GM23338 (cell line): ENCODE measurements at regions not wholly inside any gene's neighbourhood (a gene's known extent, or its start where the extent isn't known, plus 50 kb on each side); places are given as distances from the start of the nearest gene placed in this dataset.

ENCODE experiments used
- ATAC-seq: fragments of 200-7000 bp; cut with Tn5 transposase; 3 replicates; pipeline ENCODE4 v1.9.1; 2020
- DNase-seq: peaks from one replicate; pipeline ENCODE4 v3.0.0-alpha.2; 2015; ENCODE audit warnings: low spot score
- H2AFZ ChIP-seq: fragments of 200-600 bp; sonication (generic); 2 replicates; pipeline ENCODE4 v1.8.0; 2016; ENCODE audit warnings: antibody characterized with exemption, mild to moderate bottlenecking, moderate library complexity
- H3F3A ChIP-seq: fragments of 200-600 bp; sonication (generic); replicated peaks from 2 replicates; pipeline ENCODE4 v1.8.0; 2017; ENCODE audit warnings: antibody characterized with exemption, mixed run types, low read depth
- H3K27ac ChIP-seq: fragments of 200-600 bp; sonication (generic); 2 replicates; pipeline ENCODE4 v1.6.1; 2016; ENCODE audit warnings: low read depth
- H3K27me3 ChIP-seq: fragments of 200-600 bp; sonication (generic); 2 replicates; pipeline ENCODE4 v1.8.0; 2016; ENCODE audit warnings: mild to moderate bottlenecking, mixed run types, moderate library complexity; ENCODE audit not compliant: insufficient read depth
- H3K36me3 ChIP-seq: fragments of 200-600 bp; sonication (generic); 2 replicates; pipeline ENCODE4 v1.8.0; 2016; ENCODE audit warnings: mild to moderate bottlenecking; ENCODE audit not compliant: insufficient read depth
- H3K4me1 ChIP-seq: fragments of 200-600 bp; sonication (generic); 2 replicates; pipeline ENCODE4 v1.8.0; 2016; ENCODE audit warnings: mild to moderate bottlenecking, moderate library complexity; ENCODE audit not compliant: insufficient read depth
- H3K4me2 ChIP-seq: fragments of 200-600 bp; sonication (generic); 2 replicates; pipeline ENCODE4 v1.7.1; 2017; ENCODE audit warnings: mixed run types
- H3K4me3 ChIP-seq: fragments of 200-600 bp; sonication (generic); 2 replicates; pipeline ENCODE4 v1.6.1; 2016; ENCODE audit warnings: mixed run types
- H3K79me2 ChIP-seq: fragments of 200-600 bp; sonication (generic); replicated peaks from 2 replicates; pipeline ENCODE4 v1.8.0; 2017; ENCODE audit warnings: mild to moderate bottlenecking; ENCODE audit not compliant: insufficient read depth
- H3K9me2 ChIP-seq: fragments of 200-600 bp; sonication (generic); 2 replicates; pipeline ENCODE4 v1.8.0; 2017; ENCODE audit not compliant: insufficient read depth
- H4K20me1 ChIP-seq: fragments of 200-600 bp; sonication (generic); replicated peaks from 2 replicates; pipeline ENCODE4 v1.8.0; 2017; ENCODE audit warnings: mild to moderate bottlenecking; ENCODE audit not compliant: insufficient read depth
- H3K27ac Mint-ChIP-seq: 2 replicates; pipeline ENCODE4 v1.8.0; 2020; ENCODE audit warnings: inconsistent platforms, mild to moderate bottlenecking, moderate library complexity, mixed read lengths
- H3K27me3 Mint-ChIP-seq: 3 replicates; pipeline ENCODE4 v1.8.0; 2022; ENCODE audit warnings: low read depth, mild to moderate bottlenecking, moderate library complexity, mixed read lengths, inconsistent platforms; ENCODE audit not compliant: insufficient read depth, poor library complexity
- H3K36me3 Mint-ChIP-seq: 3 replicates; pipeline ENCODE4 v1.8.0; 2021; ENCODE audit warnings: low read depth, mild to moderate bottlenecking, inconsistent platforms, moderate library complexity, mixed read lengths
- H3K4me1 Mint-ChIP-seq: 3 replicates; pipeline ENCODE4 v1.8.0; 2020; ENCODE audit warnings: mild to moderate bottlenecking, inconsistent platforms, mixed read lengths
- H3K4me3 Mint-ChIP-seq: 3 replicates; pipeline ENCODE4 v1.8.0; 2021; ENCODE audit warnings: moderate library complexity, mild to moderate bottlenecking, inconsistent platforms, mixed read lengths
- H3K9me3 Mint-ChIP-seq: 3 replicates; pipeline ENCODE4 v1.8.0; 2020; ENCODE audit warnings: moderate library complexity, mild to moderate bottlenecking, inconsistent platforms, mixed read lengths
- CREB1 ChIP-seq: fragments of 250-450 bp; sonication (Bioruptor Pico); IDR thresholded peaks from 2 replicates; pipeline ENCODE4 v1.5.0; 2020; ENCODE audit warnings: low read depth, mild to moderate bottlenecking, moderate library complexity
- EZH2 ChIP-seq: fragments of 200-600 bp; sonication (generic); IDR thresholded peaks from one replicate; pipeline ENCODE4 v1.8.0; 2017; ENCODE audit warnings: antibody characterized with exemption, mild to moderate bottlenecking, low read depth; ENCODE audit not compliant: unreplicated experiment
- EZH2phosphoT487 ChIP-seq: fragments of 200-600 bp; sonication (generic); IDR thresholded peaks from one replicate; pipeline ENCODE4 v1.8.1; 2018; ENCODE audit warnings: antibody characterized with exemption; ENCODE audit not compliant: unreplicated experiment
- NANOG ChIP-seq: IDR thresholded peaks from 2 replicates; pipeline ENCODE4 v1.6.1; 2016; ENCODE audit warnings: antibody characterized with exemption, borderline replicate concordance
- POLR2AphosphoS5 ChIP-seq: IDR thresholded peaks from 2 replicates; pipeline ENCODE4 v1.6.1; 2016; ENCODE audit warnings: antibody characterized with exemption, low read depth
- STAT1 ChIP-seq: IDR thresholded peaks from one replicate; pipeline ENCODE4 v1.6.1; 2016; ENCODE audit warnings: antibody characterized with exemption; ENCODE audit not compliant: unreplicated experiment
- ZNF114 ChIP-seq: fragments of 250-450 bp; sonication (Bioruptor Pico); IDR thresholded peaks from 2 replicates; pipeline ENCODE4 v1.5.0; 2020; ENCODE audit warnings: mild to moderate bottlenecking, moderate library complexity
- ZNF331 ChIP-seq: fragments of 250-450 bp; sonication (Bioruptor Pico); IDR thresholded peaks from 2 replicates; pipeline ENCODE4 v1.5.0; 2020; ENCODE audit warnings: low read depth, mild to moderate bottlenecking, moderate library complexity
- TF ChIP-seq, protein P1 (sequence below): IDR thresholded peaks from one replicate; pipeline ENCODE4 v1.6.1; 2018; ENCODE audit warnings: antibody characterized with exemption; ENCODE audit not compliant: unreplicated experiment
- TF ChIP-seq, protein P2 (sequence below): fragments of 250-450 bp; sonication (Bioruptor Pico); IDR thresholded peaks from 2 replicates; pipeline ENCODE4 v1.5.0; 2020; ENCODE audit warnings: mild to moderate bottlenecking, moderate library complexity

DNA sequence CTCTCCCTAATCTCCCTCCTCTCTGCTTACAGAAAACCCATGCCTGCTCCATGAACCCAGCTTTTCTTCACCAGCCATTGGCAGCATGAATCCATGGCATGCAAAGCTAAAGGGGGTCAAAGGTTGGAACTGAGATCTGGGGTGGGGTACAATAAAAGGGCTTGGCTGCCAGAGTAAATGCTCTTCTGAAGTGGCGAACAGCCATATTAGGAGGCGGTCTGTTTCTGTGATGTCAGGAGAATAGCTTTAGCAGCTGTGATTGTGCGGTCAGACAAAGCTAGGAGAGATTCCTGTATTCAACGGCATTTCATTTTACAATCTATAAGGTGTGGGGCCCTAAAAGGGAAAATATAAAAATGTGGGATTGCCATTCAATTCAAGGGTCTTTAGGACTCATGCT, 71.7 kb upstream of the TMPRSS2 start (continued):
- TF ChIP-seq, protein P1, sequence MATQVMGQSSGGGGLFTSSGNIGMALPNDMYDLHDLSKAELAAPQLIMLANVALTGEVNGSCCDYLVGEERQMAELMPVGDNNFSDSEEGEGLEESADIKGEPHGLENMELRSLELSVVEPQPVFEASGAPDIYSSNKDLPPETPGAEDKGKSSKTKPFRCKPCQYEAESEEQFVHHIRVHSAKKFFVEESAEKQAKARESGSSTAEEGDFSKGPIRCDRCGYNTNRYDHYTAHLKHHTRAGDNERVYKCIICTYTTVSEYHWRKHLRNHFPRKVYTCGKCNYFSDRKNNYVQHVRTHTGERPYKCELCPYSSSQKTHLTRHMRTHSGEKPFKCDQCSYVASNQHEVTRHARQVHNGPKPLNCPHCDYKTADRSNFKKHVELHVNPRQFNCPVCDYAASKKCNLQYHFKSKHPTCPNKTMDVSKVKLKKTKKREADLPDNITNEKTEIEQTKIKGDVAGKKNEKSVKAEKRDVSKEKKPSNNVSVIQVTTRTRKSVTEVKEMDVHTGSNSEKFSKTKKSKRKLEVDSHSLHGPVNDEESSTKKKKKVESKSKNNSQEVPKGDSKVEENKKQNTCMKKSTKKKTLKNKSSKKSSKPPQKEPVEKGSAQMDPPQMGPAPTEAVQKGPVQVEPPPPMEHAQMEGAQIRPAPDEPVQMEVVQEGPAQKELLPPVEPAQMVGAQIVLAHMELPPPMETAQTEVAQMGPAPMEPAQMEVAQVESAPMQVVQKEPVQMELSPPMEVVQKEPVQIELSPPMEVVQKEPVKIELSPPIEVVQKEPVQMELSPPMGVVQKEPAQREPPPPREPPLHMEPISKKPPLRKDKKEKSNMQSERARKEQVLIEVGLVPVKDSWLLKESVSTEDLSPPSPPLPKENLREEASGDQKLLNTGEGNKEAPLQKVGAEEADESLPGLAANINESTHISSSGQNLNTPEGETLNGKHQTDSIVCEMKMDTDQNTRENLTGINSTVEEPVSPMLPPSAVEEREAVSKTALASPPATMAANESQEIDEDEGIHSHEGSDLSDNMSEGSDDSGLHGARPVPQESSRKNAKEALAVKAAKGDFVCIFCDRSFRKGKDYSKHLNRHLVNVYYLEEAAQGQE, result no peak

- Histone ChIP-seq H3K9me2 (no peaks in the 10 kb centered on the region), H3F3A (no peaks in the 10 kb centered on the region), H3K27ac (no peak overlapping the region), H3K4me3 (no peak overlapping the region), H3K36me3 (no peaks in the 10 kb centered on the region), H3K4me1 (no peaks in the 10 kb centered on the region), H4K20me1 (no peaks in the 10 kb centered on the region), H3K27me3 (no peaks in the 10 kb centered on the region), H3K4me2 (no peak overlapping the region), H3K79me2 (no peaks in the 10 kb centered on the region), H2AFZ (no peak overlapping the region)
- Mint-ChIP-seq H3K9me3 (peaks cover 45% of the 10 kb centered on the region), H3K27me3 (peaks cover under 1% of the 10 kb centered on the region), H3K27ac (no peak overlapping the region), H3K4me3 (no peak overlapping the region), H3K36me3 (0 out of 3 replicates have a peak, but pooled peaks cover 3% of the 10 kb centered on the region), H3K4me1 (peaks cover 3% of the 10 kb centered on the region)
- DNase-seq (no peak), ATAC-seq (no peak)
- TF ChIP-seq CREB1 (CRISPR knock-in tag) (no peak), EZH2phosphoT487 (no peak), POLR2AphosphoS5 (no peak), ZNF114 (CRISPR knock-in tag) (no peak), NANOG (no peak), STAT1 (no peak), EZH2 (no peak), ZNF331 (CRISPR knock-in tag) (no peak)
- TF ChIP-seq, protein P2, sequence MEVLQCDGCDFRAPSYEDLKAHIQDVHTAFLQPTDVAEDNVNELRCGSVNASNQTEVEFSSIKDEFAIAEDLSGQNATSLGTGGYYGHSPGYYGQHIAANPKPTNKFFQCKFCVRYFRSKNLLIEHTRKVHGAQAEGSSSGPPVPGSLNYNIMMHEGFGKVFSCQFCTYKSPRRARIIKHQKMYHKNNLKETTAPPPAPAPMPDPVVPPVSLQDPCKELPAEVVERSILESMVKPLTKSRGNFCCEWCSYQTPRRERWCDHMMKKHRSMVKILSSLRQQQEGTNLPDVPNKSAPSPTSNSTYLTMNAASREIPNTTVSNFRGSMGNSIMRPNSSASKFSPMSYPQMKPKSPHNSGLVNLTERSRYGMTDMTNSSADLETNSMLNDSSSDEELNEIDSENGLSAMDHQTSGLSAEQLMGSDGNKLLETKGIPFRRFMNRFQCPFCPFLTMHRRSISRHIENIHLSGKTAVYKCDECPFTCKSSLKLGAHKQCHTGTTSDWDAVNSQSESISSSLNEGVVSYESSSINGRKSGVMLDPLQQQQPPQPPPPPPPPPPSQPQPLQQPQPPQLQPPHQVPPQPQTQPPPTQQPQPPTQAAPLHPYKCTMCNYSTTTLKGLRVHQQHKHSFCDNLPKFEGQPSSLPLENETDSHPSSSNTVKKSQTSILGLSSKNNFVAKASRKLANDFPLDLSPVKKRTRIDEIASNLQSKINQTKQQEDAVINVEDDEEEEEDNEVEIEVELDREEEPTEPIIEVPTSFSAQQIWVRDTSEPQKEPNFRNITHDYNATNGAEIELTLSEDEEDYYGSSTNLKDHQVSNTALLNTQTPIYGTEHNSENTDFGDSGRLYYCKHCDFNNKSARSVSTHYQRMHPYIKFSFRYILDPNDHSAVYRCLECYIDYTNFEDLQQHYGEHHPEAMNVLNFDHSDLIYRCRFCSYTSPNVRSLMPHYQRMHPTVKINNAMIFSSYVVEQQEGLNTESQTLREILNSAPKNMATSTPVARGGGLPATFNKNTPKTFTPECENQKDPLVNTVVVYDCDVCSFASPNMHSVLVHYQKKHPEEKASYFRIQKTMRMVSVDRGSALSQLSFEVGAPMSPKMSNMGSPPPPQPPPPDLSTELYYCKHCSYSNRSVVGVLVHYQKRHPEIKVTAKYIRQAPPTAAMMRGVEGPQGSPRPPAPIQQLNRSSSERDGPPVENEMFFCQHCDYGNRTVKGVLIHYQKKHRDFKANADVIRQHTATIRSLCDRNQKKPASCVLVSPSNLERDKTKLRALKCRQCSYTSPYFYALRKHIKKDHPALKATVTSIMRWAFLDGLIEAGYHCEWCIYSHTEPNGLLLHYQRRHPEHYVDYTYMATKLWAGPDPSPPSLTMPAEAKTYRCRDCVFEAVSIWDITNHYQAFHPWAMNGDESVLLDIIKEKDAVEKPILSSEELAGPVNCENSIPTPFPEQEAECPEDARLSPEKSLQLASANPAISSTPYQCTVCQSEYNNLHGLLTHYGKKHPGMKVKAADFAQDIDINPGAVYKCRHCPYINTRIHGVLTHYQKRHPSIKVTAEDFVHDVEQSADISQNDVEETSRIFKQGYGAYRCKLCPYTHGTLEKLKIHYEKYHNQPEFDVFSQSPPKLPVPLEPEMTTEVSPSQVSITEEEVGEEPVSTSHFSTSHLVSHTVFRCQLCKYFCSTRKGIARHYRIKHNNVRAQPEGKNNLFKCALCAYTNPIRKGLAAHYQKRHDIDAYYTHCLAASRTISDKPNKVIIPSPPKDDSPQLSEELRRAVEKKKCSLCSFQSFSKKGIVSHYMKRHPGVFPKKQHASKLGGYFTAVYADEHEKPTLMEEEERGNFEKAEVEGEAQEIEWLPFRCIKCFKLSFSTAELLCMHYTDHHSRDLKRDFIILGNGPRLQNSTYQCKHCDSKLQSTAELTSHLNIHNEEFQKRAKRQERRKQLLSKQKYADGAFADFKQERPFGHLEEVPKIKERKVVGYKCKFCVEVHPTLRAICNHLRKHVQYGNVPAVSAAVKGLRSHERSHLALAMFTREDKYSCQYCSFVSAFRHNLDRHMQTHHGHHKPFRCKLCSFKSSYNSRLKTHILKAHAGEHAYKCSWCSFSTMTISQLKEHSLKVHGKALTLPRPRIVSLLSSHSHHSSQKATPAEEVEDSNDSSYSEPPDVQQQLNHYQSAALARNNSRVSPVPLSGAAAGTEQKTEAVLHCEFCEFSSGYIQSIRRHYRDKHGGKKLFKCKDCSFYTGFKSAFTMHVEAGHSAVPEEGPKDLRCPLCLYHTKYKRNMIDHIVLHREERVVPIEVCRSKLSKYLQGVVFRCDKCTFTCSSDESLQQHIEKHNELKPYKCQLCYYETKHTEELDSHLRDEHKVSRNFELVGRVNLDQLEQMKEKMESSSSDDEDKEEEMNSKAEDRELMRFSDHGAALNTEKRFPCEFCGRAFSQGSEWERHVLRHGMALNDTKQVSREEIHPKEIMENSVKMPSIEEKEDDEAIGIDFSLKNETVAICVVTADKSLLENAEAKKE, result no peak
These were observed 70.8 kb upstream of the TMPRSS2 start for GRCh38 chr21:41578716-41579115.
